ENCODE measurements at regions not wholly inside any gene's neighbourhood (a gene's known extent, or its start where the extent isn't known, plus 50 kb on each side); places are given as distances from the start of the nearest gene placed in this dataset.

- TF ChIP-seq YY1 (IDR thresholded peaks at IDR 0.05; ENCODE audit: low read depth, low read length): no peak
- TF ChIP-seq EZH2 (IDR thresholded peaks at IDR 0.05; ENCODE audit: low read depth, low read length, severe bottlenecking): no peak
- TF ChIP-seq CTCF (IDR thresholded peaks at IDR 0.05; ENCODE audit: control extremely low read depth in 1 of 3, insufficient read depth in 1 of 3, low read depth in 1 of 3, low read length in 3 of 3): no peak
- no peak for TF ChIP-seq TBP (IDR thresholded peaks at IDR 0.05; ENCODE audit: low read depth, low read length)
- TF ChIP-seq RFX5 (IDR thresholded peaks at IDR 0.05; ENCODE audit: borderline replicate concordance, low read depth, low read length): no peak
These were observed 352.2 kb upstream of the TNRC6C start for GRCh38 chr17:77606146-77606864.
